Fibroblast of skin of left quadriceps (primary cell): ENCODE measurements at regions not wholly inside any gene's neighbourhood (a gene's known extent, or its start where the extent isn't known, plus 50 kb on each side); places are given as distances from the start of the nearest gene placed in this dataset.

Experiments
- DNase-seq, 2 experiments: peaks; one replicate each; pipeline ENCODE4 v3.0.0-alpha.2; 2013; ENCODE audit warnings: low read depth in 2 of 2

DNA sequence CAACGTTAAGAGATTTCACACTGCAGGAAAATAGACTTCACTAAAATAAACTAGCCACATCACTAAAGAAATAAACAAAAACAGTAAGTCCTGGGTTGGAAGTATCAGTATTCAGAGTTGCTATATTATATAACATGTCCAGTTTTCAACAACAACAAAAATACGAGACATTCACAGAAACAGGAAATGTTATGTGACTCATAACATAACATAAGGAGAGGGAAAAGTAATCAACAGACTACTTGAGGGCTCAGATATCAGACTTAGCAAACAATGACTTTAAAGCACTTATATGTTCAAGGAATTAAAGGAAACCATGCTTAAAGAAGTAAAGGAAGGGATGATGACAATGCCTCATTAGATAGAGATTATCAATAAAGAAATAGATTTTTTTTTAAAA is 73.5 kb upstream of the MKLN1 start:
- DNase-seq: no peak

DNA sequence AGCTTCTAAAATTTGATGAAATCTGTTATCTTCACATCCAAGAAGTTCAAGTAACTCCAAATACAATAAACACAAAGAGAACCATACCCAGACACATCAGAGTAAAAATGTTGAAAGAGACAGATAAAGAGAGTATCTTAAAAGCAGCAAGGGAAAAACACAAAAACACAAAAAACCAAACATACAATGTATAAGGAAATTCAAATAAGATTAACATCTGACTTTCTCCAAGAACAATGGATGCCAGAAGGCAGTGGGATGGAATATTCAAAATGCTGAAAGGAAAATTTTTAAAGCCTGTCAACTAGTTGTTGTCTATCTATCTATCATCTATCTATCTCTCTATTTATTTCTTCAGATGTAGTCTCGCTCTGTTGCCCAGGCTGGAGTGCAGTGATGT is 72.4 kb upstream of the MKLN1 start:
- no peak for DNase-seq

DNA sequence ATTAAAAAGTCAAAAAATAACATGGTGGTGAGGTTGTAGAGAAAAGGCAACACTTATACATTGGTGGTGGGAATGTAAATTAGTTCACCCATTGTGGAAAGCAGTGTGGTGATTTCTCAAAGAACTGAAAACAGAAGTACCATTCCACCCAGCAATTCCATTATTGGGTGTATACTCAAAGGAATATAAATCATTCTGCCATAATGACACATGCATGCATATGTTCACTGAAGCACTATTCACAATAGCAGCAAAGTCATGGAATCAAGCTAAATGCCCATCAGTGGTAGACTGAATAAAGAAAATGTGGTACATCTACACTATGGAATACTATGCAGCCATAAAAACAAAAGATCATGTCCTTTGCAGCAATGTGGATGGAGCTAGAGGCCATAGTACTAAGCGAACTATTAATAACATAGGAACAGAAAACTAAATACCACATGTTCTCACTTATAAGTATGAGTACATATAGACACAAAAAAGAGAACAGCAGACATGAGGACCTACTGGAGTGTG is 66.1 kb upstream of the MKLN1 start:
- no peak for DNase-seq

DNA sequence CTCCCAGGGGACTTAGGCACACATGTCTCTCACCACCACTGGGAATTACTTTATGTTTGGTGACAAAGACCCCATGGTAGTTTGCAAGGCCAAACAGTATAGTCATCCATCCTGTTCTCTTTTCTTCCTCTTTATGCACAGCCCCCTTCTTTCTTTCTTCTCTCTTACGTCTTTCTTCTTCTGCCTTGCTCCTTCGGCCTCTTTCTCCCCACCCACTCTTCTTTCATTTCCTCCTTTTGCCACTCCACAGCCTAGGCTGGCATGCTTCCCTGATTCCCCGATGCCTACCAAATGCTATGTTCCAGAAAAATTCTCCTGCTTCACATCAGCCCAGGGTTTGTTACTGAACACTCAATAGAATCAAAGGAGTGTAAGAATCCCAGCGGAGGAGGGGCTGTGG is 62.4 kb upstream of the MKLN1 start:
- DNase-seq: no peak

DNA sequence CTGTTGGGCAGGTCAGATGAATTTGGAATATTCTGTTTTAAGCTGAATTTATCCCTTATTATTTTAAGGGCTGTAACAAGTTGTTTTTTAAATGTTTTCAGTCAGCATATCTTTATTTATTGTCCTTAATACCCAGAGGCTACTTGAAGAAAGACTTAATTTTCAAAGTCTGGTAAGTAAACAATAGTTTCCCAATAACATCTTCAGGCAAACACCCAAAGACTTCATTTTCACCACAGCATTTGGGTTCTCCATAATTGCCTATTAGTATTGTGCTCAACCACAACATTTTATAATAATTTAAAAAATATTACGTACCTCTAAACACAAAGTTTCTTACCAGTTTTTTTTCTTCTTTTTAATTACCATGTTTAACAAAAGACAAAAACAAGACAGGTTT is 60.0 kb upstream of the MKLN1 start:
- no peak for DNase-seq

DNA sequence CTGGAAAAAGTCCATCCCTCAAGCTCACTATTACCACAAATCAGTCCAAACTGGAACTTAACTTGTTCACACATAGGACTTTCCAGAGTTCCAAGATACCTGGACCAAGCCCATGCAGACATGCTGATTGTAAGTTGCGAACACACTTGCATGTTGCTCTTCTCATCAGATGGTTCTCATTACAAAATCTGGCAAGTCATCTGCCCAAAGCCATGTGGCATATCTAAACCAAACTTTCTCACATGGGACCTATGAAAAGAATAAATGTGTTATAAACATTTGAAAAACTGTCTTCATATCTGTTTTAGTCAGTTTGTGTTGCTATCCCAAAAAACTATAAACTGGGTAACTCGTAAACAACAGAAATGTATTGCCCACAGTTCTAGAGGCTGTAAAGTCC is 58.8 kb upstream of the MKLN1 start:
- DNase-seq: no peak

DNA sequence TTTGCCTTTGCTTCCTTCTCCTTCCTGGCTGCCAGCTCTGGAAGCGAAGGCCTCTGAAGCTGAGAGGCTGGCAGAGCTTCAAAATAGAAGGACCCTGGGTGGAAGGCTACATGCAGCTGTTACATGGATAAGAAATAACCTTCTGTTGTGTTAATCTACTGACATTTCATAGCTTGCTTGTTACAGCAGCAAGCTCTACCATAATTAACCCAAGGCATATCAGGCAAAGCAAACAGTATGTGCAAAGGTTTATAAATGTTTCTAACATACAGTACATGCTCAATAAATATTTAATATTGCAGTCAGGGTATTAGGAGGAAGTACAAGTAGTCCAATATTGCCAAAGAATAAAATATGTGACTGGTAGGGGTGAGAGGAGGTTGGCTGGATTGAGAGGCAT is 55.6 kb upstream of the MKLN1 start:
- no peak for DNase-seq

DNA sequence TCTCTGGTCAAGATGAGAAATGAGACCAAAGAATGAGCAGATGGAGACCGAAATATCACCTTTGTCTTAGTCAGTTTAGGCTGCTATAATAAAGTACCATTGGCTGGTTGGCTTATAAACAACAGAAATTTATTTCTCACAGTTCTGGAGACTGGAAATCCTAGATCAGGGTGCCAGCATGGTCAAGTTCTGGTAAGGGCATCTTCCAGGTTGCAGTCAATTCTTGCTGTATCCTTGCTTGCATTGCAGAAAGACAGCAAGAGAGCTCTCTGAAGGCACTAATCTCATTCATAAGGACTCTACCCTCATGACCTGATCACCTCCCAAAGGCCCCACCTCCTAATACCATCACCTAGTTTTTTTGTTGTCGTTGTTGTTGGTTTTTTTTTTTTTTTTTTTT is 52.7 kb upstream of the MKLN1 start:
- DNase-seq: no peak

DNA sequence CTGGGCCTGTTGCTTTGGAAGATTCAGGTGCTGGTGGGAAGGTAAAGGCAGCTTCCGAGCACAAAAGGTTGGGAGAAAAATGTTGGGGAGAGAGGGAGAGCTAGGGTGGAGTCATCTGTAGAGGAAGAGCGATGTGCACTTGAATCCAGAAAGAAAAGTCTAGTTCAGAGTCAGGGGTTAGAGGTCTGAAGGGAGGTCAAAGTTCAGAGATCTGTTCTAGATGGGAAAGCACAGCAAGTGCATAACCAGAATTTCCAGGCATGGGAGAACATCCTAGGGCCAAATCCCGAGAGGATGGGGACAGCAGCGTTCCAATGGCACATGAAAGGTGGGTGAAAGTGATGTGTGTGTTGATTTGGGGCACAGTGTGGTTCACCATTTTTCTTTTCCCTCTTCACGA is 51.5 kb upstream of the MKLN1 start:
- DNase-seq: no peak

DNA sequence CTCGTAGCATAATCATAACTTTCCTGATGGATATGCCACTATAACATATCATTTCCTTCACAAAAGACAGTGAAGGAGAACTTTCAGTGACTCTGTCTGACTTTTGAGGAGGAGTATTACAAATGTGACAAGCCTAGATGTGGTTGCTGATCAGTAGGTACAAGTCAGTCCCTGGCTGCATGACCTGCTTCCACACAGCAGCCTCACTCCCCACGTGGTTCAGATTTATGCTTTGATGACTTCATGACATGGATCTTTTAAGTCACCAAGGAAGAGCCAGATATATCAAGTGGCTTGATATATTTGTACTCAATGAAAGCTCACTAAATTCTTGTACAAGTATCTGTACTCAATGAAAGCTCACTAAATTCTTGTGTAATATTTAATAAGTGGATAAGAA is 50.9 kb upstream of the MKLN1 start:
- no peak for DNase-seq
